Cardiac fibroblast (primary cell): ENCODE measurements at regions not wholly inside any gene's neighbourhood (a gene's known extent, or its start where the extent isn't known, plus 50 kb on each side); places are given as distances from the start of the nearest gene placed in this dataset.
"Not testable (repeated sequence)": the region's sequence is repeated elsewhere in the genome, so short reads cannot be mapped to it uniquely, and the experiment has no call there.

Source experiments
- DNase-seq, 2 donors: peaks; one replicate each; pipeline versions ENCODE4 v3.0.0 to v3.0.0-alpha.2; 2010; ENCODE audit warnings: low read depth in 2 of 2
- H3K4me3 ChIP-seq, 2 donors: replicated peaks in 1 of 2; 1 replicate in 1 of 2; 2 replicates in 1 of 2; pipeline ENCODE4 v1.5.1; 2011; ENCODE audit warnings: low read depth in 2 of 2, low read length in 2 of 2, mild to moderate bottlenecking in 2 of 2, moderate library complexity in 1 of 2
- TF ChIP-seq, protein P1 (sequence below): IDR thresholded peaks from one replicate; pipeline ENCODE4 v1.5.1; 2011; ENCODE audit warnings: low read depth, mild to moderate bottlenecking, low read length, inconsistent platforms

DNA sequence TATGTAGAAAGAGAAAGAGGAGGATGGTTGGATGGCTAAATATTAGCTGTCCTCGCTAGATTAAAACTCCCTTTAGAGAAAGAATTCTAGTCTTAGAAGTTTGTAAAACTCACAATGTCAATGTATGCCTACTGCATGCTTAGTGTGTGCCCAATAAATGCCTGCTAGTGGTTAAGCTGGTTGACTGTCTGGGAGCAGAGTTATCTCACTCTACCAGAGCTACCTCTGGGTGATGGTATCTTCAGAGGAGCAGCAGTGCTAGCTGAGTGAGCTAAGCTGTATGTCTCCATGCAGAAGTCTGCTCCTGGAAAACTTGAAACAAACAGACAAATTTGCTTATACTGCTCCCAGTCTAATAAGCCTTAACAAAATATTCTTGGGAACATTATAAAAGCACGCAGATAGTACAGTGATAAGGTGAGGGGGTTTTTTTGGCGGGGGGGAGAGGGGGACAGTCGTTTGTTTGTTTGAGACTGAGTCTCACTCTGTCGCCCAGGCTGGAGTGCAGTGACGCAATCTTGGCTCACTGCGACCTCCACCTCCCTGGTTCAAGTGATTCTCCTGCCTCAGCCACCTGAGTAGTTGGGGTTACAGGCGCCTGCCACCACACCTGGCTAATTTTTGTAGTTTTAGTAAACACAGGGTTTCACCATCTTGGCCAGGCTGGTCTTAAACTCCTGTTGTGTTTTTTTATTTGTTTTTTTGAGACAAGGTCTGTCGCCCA, 202.8 kb upstream of the TSC22D1 start:
- TF ChIP-seq, protein P1, sequence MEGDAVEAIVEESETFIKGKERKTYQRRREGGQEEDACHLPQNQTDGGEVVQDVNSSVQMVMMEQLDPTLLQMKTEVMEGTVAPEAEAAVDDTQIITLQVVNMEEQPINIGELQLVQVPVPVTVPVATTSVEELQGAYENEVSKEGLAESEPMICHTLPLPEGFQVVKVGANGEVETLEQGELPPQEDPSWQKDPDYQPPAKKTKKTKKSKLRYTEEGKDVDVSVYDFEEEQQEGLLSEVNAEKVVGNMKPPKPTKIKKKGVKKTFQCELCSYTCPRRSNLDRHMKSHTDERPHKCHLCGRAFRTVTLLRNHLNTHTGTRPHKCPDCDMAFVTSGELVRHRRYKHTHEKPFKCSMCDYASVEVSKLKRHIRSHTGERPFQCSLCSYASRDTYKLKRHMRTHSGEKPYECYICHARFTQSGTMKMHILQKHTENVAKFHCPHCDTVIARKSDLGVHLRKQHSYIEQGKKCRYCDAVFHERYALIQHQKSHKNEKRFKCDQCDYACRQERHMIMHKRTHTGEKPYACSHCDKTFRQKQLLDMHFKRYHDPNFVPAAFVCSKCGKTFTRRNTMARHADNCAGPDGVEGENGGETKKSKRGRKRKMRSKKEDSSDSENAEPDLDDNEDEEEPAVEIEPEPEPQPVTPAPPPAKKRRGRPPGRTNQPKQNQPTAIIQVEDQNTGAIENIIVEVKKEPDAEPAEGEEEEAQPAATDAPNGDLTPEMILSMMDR: no peak

GRCh38 chr13:44775290-44775689, 199.2 kb upstream of the TSC22D1 start:
- H3K4me3 ChIP-seq, DNase-seq: not testable (repeated sequence)

More for the DNA sequence above, 202.8 kb upstream of the TSC22D1 start:
- no peak overlapping the region for H3K4me3 ChIP-seq
- no peak for DNase-seq

GRCh38 chr13:44770951-44771350, 194.8 kb upstream of the TSC22D1 start:
- H3K4me3 ChIP-seq: no peak overlapping the region
- TF ChIP-seq, protein P1: no peak
- no peak for DNase-seq

- TF ChIP-seq, protein P1: no peak
- no peak for DNase-seq
Measured at GRCh38 chr13:44769686-44770085, 193.6 kb upstream of the TSC22D1 start.

DNA sequence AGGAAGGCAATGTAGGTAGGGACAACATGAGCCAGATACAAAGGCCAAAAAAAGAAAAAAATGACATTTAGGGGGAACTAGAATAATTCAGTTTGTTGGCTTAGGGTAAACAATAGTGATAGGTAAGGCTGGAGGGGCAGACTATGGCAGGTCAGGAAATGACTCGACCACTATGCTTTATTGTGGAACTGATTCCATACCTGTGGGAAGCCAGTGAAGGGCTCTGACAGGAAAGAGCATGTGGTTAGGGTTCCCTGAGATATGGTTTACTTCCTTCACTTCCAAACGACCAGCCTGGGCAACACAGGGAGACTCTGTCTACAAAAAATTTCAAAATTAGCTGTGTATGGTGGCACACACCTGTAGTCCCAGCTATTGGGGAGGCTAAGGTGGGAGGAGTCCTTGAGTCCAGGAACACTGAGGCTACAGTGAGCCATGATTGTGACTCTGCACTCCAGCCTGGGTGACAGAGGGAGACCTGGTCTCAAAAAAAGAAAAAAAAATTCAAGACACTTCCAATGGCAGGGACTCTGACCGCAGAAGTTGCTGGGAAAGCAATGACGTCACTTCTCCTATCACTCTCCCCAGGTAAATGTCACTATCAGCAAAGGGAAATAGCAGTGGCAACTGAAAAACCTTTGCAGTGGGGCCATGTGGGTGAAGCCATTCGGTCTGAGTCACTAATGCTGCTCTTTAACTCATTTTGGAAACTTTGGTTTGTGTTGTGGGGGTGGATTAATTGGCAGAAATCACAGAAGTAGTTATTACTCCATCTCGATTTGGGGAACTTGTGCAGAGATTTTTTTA, 192.8 kb upstream of the TSC22D1 start:
- peak in 1 of 2 donors; percentile 41 for DNase-seq
- TF ChIP-seq, protein P1: no peak
- H3K4me3 ChIP-seq: no peak overlapping the region

More at GRCh38 chr13:44769686-44770085, 193.6 kb upstream of the TSC22D1 start:
- no peak overlapping the region for H3K4me3 ChIP-seq

DNA sequence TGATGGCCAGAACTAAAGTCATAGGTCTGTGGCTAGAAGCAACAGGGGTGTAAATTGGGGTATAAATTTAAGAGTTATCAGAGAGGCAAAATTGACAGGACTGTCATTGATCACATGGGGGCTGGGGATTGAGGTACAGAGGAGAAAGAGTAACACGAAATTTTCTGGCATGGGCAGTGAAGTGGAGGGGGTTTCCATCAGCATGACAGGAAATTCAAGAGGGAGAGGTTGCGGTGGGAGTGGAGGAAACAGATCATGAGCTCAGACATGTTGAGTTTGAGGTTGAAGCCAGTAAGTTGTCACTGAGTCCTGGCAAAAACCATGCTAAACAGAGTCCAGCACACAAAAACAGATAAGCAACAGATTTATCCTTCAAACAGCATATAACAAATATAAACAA, 192.1 kb upstream of the TSC22D1 start:
- TF ChIP-seq, protein P1: no peak
- DNase-seq: peak; percentile 26 to 30
- no peak overlapping the region for H3K4me3 ChIP-seq

GRCh38 chr13:44765001-44765471, 188.9 kb upstream of the TSC22D1 start:
- DNase-seq: no peak
- TF ChIP-seq, protein P1: no peak
- H3K4me3 ChIP-seq: no peak overlapping the region
